ENCODE measurements at regions not wholly inside any gene's neighbourhood (a gene's known extent, or its start where the extent isn't known, plus 50 kb on each side); places are given as distances from the start of the nearest gene placed in this dataset.

- DNase-seq, result no peak
Observed at GRCh38 chr13:62633448-62633847, 1217.8 kb upstream of the PCDH20 start.

- DNase-seq, result no peak
Observed at GRCh38 chr13:62631619-62632018, 1216.0 kb upstream of the PCDH20 start.

GRCh38 chr13:62631124-62631523 is 1215.5 kb upstream of the PCDH20 start:
- DNase-seq, result no peak

GRCh38 chr13:62629618-62630017 is 1214.0 kb upstream of the PCDH20 start:
- no peak for DNase-seq

- no peak for DNase-seq
Observed at GRCh38 chr13:62627226-62627625, 1211.6 kb upstream of the PCDH20 start.

- DNase-seq, result no peak
Observed at GRCh38 chr13:62626771-62627170, 1211.1 kb upstream of the PCDH20 start.

GRCh38 chr13:62625214-62625881 is 1209.7 kb upstream of the PCDH20 start:
- no peak for DNase-seq

- no peak for DNase-seq
Observed at GRCh38 chr13:62613819-62614218, 1198.2 kb upstream of the PCDH20 start.

- no peak for DNase-seq
Observed at GRCh38 chr13:62611343-62611742, 1195.7 kb upstream of the PCDH20 start.

GRCh38 chr13:62598708-62599107 is 1183.1 kb upstream of the PCDH20 start:
- DNase-seq, result no peak

- no peak for DNase-seq
Observed at GRCh38 chr13:62595976-62596375, 1180.3 kb upstream of the PCDH20 start.

GRCh38 chr13:62593804-62594203 is 1178.2 kb upstream of the PCDH20 start:
- no peak for DNase-seq

GRCh38 chr13:62583466-62583865 is 1167.8 kb upstream of the PCDH20 start:
- no peak for DNase-seq

- no peak for DNase-seq
Observed at GRCh38 chr13:62578402-62578801, 1162.8 kb upstream of the PCDH20 start.

- DNase-seq, result no peak
Observed at GRCh38 chr13:62564770-62565169, 1149.1 kb upstream of the PCDH20 start.

- DNase-seq, result no peak
Observed at GRCh38 chr13:62563251-62563650, 1147.6 kb upstream of the PCDH20 start.

GRCh38 chr13:62556978-62557377 is 1141.3 kb upstream of the PCDH20 start:
- DNase-seq, result no peak

GRCh38 chr13:62551588-62551987 is 1135.9 kb upstream of the PCDH20 start:
- no peak for DNase-seq

- DNase-seq, result no peak
Observed at GRCh38 chr13:62544928-62545327, 1129.3 kb upstream of the PCDH20 start.

- DNase-seq, result peak in 1 of 2 experiments; percentile 59
Observed at GRCh38 chr13:62537593-62537992, 1121.9 kb upstream of the PCDH20 start.

GRCh38 chr13:62525652-62526051 is 1110.0 kb upstream of the PCDH20 start:
- no peak for DNase-seq

- DNase-seq, result no peak
Observed at GRCh38 chr13:62524498-62524897, 1108.8 kb upstream of the PCDH20 start.

- DNase-seq, result no peak
Observed at GRCh38 chr13:62524061-62524460, 1108.4 kb upstream of the PCDH20 start.

- DNase-seq, result peak in 1 of 2 experiments; percentile 17
Observed at GRCh38 chr13:62512194-62513141, 1096.8 kb upstream of the PCDH20 start.

Measured in NCI-H1930 (cell line).